Smooth muscle cell (in vitro differentiated cells): ENCODE measurements at regions not wholly inside any gene's neighbourhood (a gene's known extent, or its start where the extent isn't known, plus 50 kb on each side); places are given as distances from the start of the nearest gene placed in this dataset.

Source experiments
- DNase-seq: peaks from one replicate; lab custom pipeline; 2025; ENCODE audit not compliant: unreplicated experiment; lab: John Stamatoyannopoulos, UW
- H2AFZ ChIP-seq: fragments of 200-600 bp; sonication (generic); 2 replicates; pipeline ENCODE4 v1.6.0; 2016; ENCODE audit warnings: antibody characterized with exemption, low read depth, mild to moderate bottlenecking
- H3F3A ChIP-seq: fragments of 200-600 bp; sonication (generic); 2 replicates; pipeline ENCODE4 v1.6.0; 2017; ENCODE audit warnings: antibody characterized with exemption, low read depth
- H3K27ac ChIP-seq: fragments of 200-600 bp; sonication (generic); 2 replicates; pipeline ENCODE4 v1.5.1; 2016; ENCODE audit warnings: low read depth, mild to moderate bottlenecking
- H3K27me3 ChIP-seq: fragments of 200-600 bp; sonication (generic); 2 replicates; pipeline ENCODE4 v1.6.1; 2016; ENCODE audit warnings: low read depth, mild to moderate bottlenecking
- H3K36me3 ChIP-seq: fragments of 200-600 bp; sonication (generic); 2 replicates; pipeline ENCODE4 v1.5.1; 2016; ENCODE audit warnings: low read depth
- H3K4me1 ChIP-seq: fragments of 200-600 bp; sonication (generic); 2 replicates; pipeline ENCODE4 v1.5.1; 2016; ENCODE audit warnings: low read depth
- H3K4me2 ChIP-seq: fragments of 200-600 bp; sonication (generic); 2 replicates; pipeline ENCODE4 v1.6.0; 2016; ENCODE audit warnings: mild to moderate bottlenecking
- H3K4me3 ChIP-seq: fragments of 200-600 bp; sonication (generic); 2 replicates; pipeline ENCODE4 v1.5.1; 2016; ENCODE audit warnings: mild to moderate bottlenecking
- H3K79me2 ChIP-seq: fragments of 200-600 bp; sonication (generic); 2 replicates; pipeline ENCODE4 v1.6.0; 2016; ENCODE audit warnings: low read depth, mild to moderate bottlenecking
- H3K9ac ChIP-seq: fragments of 200-600 bp; sonication (generic); 2 replicates; pipeline ENCODE4 v1.6.0; 2016; ENCODE audit warnings: low read depth
- H3K9me3 ChIP-seq: fragments of 200-600 bp; sonication (generic); replicated peaks from 2 replicates; pipeline ENCODE4 v1.5.1; 2016; ENCODE audit warnings: low read depth
- H4K20me1 ChIP-seq: fragments of 200-600 bp; sonication (generic); 2 replicates; pipeline ENCODE4 v1.6.0; 2016; ENCODE audit warnings: low read depth
- WGBS: methylation state at CpG from one replicate; pipeline ENCODE4 v1.1.7; 2016; ENCODE audit warnings: low lambda C conversion rate; 5-methylcytosine and 5-hydroxymethylcytosine counted together
- TF ChIP-seq, protein P1 (sequence below): fragments of 200-600 bp; sonication (generic); IDR thresholded peaks from 2 replicates; pipeline ENCODE4 v1.5.1; 2017; ENCODE audit warnings: borderline replicate concordance, mild to moderate bottlenecking, antibody characterized with exemption; ENCODE audit not compliant: insufficient read depth, poor library complexity, severe bottlenecking

DNA sequence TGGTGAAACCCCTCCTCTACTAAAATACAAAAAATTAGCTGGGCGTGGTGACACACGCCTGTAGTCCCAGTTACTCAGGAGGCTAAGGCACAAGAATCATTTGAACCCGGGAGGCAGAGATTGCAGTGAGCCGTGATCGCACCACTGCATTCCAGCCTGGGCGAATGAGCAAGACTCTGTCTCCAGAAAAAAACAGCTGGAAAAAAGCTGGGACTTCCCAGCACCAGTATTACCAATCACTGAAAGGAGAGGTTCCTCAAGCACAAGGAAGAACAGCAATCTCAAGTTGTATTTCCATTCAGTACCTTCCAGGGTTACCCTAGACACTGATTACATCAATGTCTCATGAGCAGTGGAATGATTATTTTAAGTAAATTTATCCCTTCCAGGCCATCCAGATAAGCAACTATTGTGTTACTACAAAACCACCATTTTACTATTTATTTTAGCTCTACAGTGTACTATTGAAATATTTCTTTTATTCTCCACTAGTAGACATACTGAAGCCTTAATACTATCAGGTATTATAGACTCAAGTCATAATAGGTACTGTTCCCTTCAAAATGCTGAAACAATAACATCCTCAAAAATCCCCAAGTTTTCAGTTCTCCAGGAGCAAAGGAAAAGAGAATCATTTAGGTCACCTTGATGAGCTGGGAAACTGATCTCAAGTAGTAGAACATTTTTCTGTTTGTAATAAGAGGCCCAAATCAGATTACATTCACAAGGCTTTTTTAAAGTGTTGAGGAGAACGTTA is 54.8 kb upstream of the VGLL4 start:
- Histone ChIP-seq H3K9me3 (no peaks in the 10 kb centered on the region), H3K36me3 (no peaks in the 10 kb centered on the region), H3K27me3 (no peaks in the 10 kb centered on the region), H3K4me1 (no peaks in the 10 kb centered on the region), H3K79me2 (peaks cover 11% of the 10 kb centered on the region), H3F3A (no peaks in the 10 kb centered on the region), H2AFZ (no peak overlapping the region), H3K9ac (peak overlapping the region; percentile 9), H3K27ac (peak overlapping the region; percentile 25), H4K20me1 (peaks cover 13% of the 10 kb centered on the region), H3K4me2 (no peak overlapping the region), H3K4me3 (no peak overlapping the region)
- no peak for DNase-seq
- TF ChIP-seq, protein P1, sequence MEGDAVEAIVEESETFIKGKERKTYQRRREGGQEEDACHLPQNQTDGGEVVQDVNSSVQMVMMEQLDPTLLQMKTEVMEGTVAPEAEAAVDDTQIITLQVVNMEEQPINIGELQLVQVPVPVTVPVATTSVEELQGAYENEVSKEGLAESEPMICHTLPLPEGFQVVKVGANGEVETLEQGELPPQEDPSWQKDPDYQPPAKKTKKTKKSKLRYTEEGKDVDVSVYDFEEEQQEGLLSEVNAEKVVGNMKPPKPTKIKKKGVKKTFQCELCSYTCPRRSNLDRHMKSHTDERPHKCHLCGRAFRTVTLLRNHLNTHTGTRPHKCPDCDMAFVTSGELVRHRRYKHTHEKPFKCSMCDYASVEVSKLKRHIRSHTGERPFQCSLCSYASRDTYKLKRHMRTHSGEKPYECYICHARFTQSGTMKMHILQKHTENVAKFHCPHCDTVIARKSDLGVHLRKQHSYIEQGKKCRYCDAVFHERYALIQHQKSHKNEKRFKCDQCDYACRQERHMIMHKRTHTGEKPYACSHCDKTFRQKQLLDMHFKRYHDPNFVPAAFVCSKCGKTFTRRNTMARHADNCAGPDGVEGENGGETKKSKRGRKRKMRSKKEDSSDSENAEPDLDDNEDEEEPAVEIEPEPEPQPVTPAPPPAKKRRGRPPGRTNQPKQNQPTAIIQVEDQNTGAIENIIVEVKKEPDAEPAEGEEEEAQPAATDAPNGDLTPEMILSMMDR, result no peak
- whole genome bisulfite sequencing, result 89% methylated on average over 7 of the region's 7 CpGs

DNA sequence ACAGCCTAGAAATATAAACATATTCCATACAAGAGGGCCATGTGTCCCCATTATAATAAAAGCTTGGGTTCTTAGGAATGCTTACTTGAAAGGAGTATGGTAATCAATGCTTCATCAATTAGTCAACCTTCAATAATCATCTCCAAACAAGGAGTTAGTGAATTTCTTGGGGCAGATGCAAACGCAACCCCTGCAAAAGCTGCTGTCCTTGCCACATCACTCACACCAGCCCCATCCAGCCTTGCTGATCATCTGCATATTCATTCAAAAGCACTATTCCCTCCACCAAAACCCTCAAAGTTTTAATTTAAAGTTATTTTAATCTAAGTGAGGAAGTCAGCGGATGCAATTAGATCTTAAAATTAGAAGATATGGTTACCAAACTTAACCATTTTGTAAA is 54.0 kb upstream of the VGLL4 start:
- Histone ChIP-seq H3K79me2 (peaks cover 5% of the 10 kb centered on the region), H3K9ac (no peak overlapping the region), H3K4me1 (no peaks in the 10 kb centered on the region), H3K27ac (no peak overlapping the region), H4K20me1 (peaks cover 6% of the 10 kb centered on the region), H2AFZ (no peak overlapping the region), H3K27me3 (no peaks in the 10 kb centered on the region), H3K9me3 (no peaks in the 10 kb centered on the region), H3K4me2 (no peak overlapping the region), H3K4me3 (no peak overlapping the region), H3F3A (no peaks in the 10 kb centered on the region), H3K36me3 (no peaks in the 10 kb centered on the region)
- WGBS, result 94% methylated on average over 2 of the region's 2 CpGs
- TF ChIP-seq, protein P1, result no peak
- no peak for DNase-seq

DNA sequence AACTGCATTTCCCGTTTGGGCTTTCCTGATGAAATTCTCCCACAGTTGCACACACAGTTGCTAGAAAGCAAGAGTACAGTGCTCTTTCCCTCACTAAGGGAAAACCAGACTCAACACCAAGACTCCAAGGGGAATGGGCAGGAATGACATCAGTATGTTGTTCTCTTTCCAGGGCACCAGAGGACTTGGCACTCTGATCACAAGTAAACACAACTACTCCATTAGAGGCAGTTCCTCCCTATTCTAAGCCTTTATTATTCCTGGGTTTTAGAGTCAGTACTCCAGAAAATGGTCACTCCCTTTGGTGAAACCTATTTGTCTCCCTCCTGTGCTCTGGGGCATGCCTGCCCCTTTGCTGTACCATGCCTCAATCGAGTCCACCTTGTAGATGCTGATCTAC is 52.3 kb upstream of the VGLL4 start:
- no peaks in the 10 kb centered on the region for H3K4me1 ChIP-seq
- H3K27ac ChIP-seq, result no peak overlapping the region
- peaks cover 11% of the 10 kb centered on the region for H4K20me1 ChIP-seq
- H3K36me3 ChIP-seq, result no peaks in the 10 kb centered on the region
- H2AFZ ChIP-seq, result no peak overlapping the region
- TF ChIP-seq, protein P1, result no peak
- H3F3A ChIP-seq, result no peaks in the 10 kb centered on the region
- 96% methylated on average over 2 of the region's 2 CpGs for WGBS
- no peaks in the 10 kb centered on the region for H3K27me3 ChIP-seq
- peaks cover 5% of the 10 kb centered on the region for H3K79me2 ChIP-seq
- no peak for DNase-seq
- H3K9me3 ChIP-seq, result no peaks in the 10 kb centered on the region
- H3K4me2 ChIP-seq, result no peak overlapping the region
- H3K9ac ChIP-seq, result no peak overlapping the region
- no peak overlapping the region for H3K4me3 ChIP-seq
